ENCODE measurements at regions not wholly inside any gene's neighbourhood (a gene's known extent, or its start where the extent isn't known, plus 50 kb on each side); places are given as distances from the start of the nearest gene placed in this dataset.

DNA sequence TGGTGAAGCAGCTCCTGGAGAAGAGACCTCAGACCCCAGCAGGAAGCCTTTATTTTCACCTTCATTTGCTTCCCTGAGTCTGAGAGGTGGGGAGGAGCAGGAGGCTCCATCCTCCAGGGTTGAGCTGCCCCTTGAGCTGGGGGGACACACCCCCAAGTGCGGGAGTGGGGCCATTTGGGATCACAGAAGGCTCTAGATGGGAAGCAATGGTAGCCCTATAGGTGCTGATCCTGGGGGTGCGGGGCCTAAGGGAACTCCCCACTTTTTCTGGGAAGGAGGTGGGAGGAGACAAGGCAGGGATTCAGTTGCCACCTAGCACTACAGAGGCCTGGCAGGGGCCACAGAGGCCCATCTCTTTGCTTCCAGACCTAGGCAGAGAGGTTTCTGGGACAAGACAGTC lies 247.9 kb upstream of the CSF3R start:
- 72 to 82% (median 74%) methylated on average over 2 of the region's 2 CpGs for WGBS, 3 donors
- H3K4me3 ChIP-seq, result no peak overlapping the region
- DNase-seq (no peak), ATAC-seq (no peak)
- TF ChIP-seq, protein P1, sequence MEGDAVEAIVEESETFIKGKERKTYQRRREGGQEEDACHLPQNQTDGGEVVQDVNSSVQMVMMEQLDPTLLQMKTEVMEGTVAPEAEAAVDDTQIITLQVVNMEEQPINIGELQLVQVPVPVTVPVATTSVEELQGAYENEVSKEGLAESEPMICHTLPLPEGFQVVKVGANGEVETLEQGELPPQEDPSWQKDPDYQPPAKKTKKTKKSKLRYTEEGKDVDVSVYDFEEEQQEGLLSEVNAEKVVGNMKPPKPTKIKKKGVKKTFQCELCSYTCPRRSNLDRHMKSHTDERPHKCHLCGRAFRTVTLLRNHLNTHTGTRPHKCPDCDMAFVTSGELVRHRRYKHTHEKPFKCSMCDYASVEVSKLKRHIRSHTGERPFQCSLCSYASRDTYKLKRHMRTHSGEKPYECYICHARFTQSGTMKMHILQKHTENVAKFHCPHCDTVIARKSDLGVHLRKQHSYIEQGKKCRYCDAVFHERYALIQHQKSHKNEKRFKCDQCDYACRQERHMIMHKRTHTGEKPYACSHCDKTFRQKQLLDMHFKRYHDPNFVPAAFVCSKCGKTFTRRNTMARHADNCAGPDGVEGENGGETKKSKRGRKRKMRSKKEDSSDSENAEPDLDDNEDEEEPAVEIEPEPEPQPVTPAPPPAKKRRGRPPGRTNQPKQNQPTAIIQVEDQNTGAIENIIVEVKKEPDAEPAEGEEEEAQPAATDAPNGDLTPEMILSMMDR (IDR thresholded peaks at IDR 0.05), result no peak
- intact Hi-C loops (cut with DNase I), result no loop called here
- H3K9me3 ChIP-seq, result no peaks in the 10 kb centered on the region
- no peaks in the 10 kb centered on the region for H3K36me3 ChIP-seq (ENCODE audit: insufficient read depth in 1 of 2, low read depth in 1 of 2)
- H3K27me3 ChIP-seq (ENCODE audit: insufficient read depth in 3 of 3, low read length in 2 of 3), result peaks cover 0 to 17% (median 3%) of the 10 kb centered on the region in 3 donors
- no peak overlapping the region for H3K27ac ChIP-seq
- H3K4me1 ChIP-seq, result no peaks in the 10 kb centered on the region

DNA sequence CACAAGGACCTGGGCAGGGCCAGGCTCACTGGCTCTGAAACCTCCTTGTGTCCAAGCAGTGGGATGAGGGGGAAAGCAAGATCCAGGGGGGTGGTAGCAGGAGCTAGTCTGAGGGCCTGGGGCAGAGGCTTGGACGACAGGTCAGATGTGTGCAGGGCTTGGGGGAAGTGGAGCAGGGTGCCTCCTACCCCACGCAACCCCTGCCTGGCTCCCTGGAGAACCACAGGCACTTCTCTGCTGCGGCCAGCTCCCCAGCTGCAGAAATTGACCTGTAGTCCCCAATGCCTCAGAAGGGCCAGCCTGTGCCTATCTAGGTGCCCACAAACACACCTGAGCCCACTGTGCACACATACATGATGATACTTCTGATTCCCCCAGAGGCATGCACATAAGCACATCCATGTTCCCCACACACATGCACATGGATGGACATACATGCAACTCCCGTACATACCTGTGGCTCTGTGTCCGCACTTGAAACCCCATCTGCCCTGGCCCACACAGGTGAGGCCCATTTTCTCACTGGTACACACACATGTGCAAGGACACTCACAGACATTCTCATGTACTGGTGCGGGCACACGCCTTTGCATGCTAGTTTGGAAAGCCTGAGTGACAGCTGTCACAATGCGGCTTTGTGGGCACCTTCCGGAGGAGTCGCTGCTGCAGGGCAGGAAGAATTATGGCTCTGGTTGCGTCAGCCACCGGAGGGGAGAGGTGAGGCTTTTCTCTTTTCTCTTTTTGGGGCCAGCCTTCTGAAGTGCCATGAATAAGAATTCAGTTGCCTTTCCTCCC lies 247.2 kb upstream of the CSF3R start:
- intact Hi-C loops (cut with DNase I), result no loop called here
- H3K36me3 ChIP-seq (ENCODE audit: insufficient read depth in 1 of 2, low read depth in 1 of 2), result no peaks in the 10 kb centered on the region
- DNase-seq (no peak), ATAC-seq (no peak)
- H3K9me3 ChIP-seq, result no peaks in the 10 kb centered on the region
- WGBS, 3 donors, result 55 to 70% (median 60%) methylated on average over 10 to 12 of the region's 12 CpGs
- no peaks in the 10 kb centered on the region for H3K4me1 ChIP-seq
- no peak overlapping the region for H3K27ac ChIP-seq
- TF ChIP-seq, protein P1 (IDR thresholded peaks at IDR 0.05), result no peak
- H3K4me3 ChIP-seq, result no peak overlapping the region
- peaks cover 0 to 12% (median 6%) of the 10 kb centered on the region in 3 donors for H3K27me3 ChIP-seq (ENCODE audit: insufficient read depth in 3 of 3, low read length in 2 of 3)

DNA sequence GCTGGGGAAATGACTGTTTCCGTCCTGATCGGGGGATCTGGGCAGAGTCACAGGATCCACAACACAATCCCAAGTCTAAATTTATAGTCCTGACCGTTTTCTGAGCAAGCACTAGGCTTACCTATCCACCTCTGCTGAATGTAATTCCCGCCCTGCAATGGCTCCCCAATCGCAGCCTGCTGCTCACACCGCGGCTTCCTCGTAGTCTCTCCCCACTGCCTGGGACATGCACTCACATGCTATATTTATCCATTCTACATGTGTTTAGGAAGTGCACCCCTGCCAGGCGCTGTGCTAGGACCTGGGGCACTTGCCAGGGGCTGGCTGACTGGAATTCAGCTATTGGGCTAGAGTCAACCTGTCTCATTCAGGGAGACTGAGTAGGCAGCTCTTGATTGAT lies 246.6 kb upstream of the CSF3R start:
- Histone ChIP-seq H3K9me3 (no peaks in the 10 kb centered on the region), H3K4me3 (no peak overlapping the region), H3K36me3 (ENCODE audit: insufficient read depth in 1 of 2, low read depth in 1 of 2) (no peaks in the 10 kb centered on the region), H3K27ac (no peak overlapping the region), H3K27me3 (ENCODE audit: insufficient read depth in 3 of 3, low read length in 2 of 3) (peaks cover 0 to 8% (median 6%) of the 10 kb centered on the region in 3 donors), H3K4me1 (no peaks in the 10 kb centered on the region)
- TF ChIP-seq, protein P1 (IDR thresholded peaks at IDR 0.05), result no peak
- DNase-seq (no peak), ATAC-seq (no peak)
- intact Hi-C loops (cut with DNase I), result no loop called here
- WGBS, 3 donors, result 42 to 49% (median 43%) methylated on average over 9 of the region's 9 CpGs

DNA sequence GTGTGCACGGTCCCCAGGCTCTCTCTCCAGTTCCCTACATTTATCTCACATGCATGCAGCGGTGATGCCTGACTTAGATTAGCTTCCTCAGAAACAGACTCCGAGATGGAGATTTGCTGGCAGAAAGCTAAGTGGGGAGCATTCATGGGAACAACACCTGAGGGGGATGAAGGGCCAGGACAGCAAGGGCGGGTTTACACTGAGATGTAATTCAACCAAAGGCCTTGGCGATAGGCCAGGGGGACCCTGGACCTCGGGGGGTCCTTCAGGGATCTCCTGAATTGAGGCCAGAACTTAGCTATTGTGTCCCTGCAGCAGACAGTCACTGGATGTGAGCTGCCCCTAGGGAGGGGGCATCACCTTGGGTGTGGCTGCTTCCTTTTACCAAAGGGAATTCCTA lies 246.1 kb upstream of the CSF3R start:
- no peaks in the 10 kb centered on the region for H3K9me3 ChIP-seq
- TF ChIP-seq, protein P1 (IDR thresholded peaks at IDR 0.05), result no peak
- no peaks in the 10 kb centered on the region for H3K4me1 ChIP-seq
- ATAC-seq (no peak), DNase-seq (no peak)
- H3K27ac ChIP-seq, result no peak overlapping the region
- no peaks in the 10 kb centered on the region for H3K36me3 ChIP-seq (ENCODE audit: insufficient read depth in 1 of 2, low read depth in 1 of 2)
- intact Hi-C loops (cut with DNase I), result no loop called here
- peaks cover 0 to 8% (median 6%) of the 10 kb centered on the region in 3 donors for H3K27me3 ChIP-seq (ENCODE audit: insufficient read depth in 3 of 3, low read length in 2 of 3)
- 54 to 62% (median 58%) methylated on average over 6 of the region's 6 CpGs for WGBS, 3 donors
- H3K4me3 ChIP-seq, result no peak overlapping the region

DNA sequence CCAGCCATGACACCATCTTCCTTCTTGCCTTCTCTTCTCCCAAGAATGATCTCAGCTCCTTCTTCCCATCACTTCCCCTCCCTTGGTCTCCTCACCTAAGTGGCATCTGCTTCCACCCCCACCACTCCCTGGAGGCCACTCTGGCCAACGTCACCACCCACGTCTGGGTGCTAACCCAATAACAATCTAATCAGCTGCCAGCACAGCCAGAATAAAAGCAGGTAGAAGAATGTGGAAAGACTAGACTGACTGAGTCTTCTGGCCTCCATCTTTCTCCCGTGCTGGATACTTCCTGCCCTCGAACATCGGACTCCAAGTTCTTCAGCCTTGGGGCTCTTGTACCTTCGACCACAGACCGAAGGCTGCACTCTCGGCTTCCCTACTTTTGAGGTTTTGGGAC lies 245.3 kb upstream of the CSF3R start:
- no peaks in the 10 kb centered on the region for H3K4me1 ChIP-seq
- no peak for ATAC-seq
- no peaks in the 10 kb centered on the region for H3K9me3 ChIP-seq
- TF ChIP-seq, protein P1 (IDR thresholded peaks at IDR 0.05), result no peak
- WGBS, 3 donors, result 76 to 86% (median 77%) methylated on average over 8 of the region's 8 CpGs
- H3K27ac ChIP-seq, result no peak overlapping the region
- DNase-seq, result no peak
- H3K4me3 ChIP-seq, result no peak overlapping the region
- peaks cover 0 to 8% (median 6%) of the 10 kb centered on the region in 3 donors for H3K27me3 ChIP-seq (ENCODE audit: insufficient read depth in 3 of 3, low read length in 2 of 3)
- intact Hi-C loops (cut with DNase I), result no loop called here
- H3K36me3 ChIP-seq (ENCODE audit: insufficient read depth in 1 of 2, low read depth in 1 of 2), result no peaks in the 10 kb centered on the region
